Lower lobe of right lung (tissue), 2 donors: ENCODE measurements at regions not wholly inside any gene's neighbourhood (a gene's known extent, or its start where the extent isn't known, plus 50 kb on each side); places are given as distances from the start of the nearest gene placed in this dataset.
"Not testable (repeated sequence)": the region's sequence is repeated elsewhere in the genome, so short reads cannot be mapped to it uniquely, and the experiment has no call there.

Experiments
- ATAC-seq, 2 donors: fragments of 200-7000 bp; cut with Tn5 transposase; one replicate each; pipeline ENCODE4 v1.9.1; 2020 to 2022; ENCODE audit warnings: mild to moderate bottlenecking in 2 of 2, moderate library complexity in 2 of 2
- DNase-seq: peaks from one replicate; pipeline ENCODE4 v3.0.0-alpha.2; 2020
- H3K27ac ChIP-seq: fragments of 200-600 bp; one replicate; pipeline ENCODE4 v1.8.0; 2022
- H3K27me3 ChIP-seq: fragments of 200-600 bp; one replicate; pipeline ENCODE4 v1.8.0; 2022; ENCODE audit warnings: low read depth
- H3K36me3 ChIP-seq: fragments of 200-600 bp; one replicate; pipeline ENCODE4 v1.8.0; 2022; ENCODE audit warnings: mild to moderate bottlenecking
- H3K4me1 ChIP-seq: fragments of 200-600 bp; one replicate; pipeline ENCODE4 v1.8.0; 2022
- H3K4me3 ChIP-seq: fragments of 200-600 bp; one replicate; pipeline ENCODE4 v1.8.0; 2022; ENCODE audit warnings: mild to moderate bottlenecking
- H3K9me3 ChIP-seq: fragments of 200-600 bp; one replicate; pipeline ENCODE4 v1.8.0; 2022
- intact Hi-C: fragments of 100-400 bp; cut with DNase I; formaldehyde crosslinking; loops from one replicate; pipeline ENCODE4 v1.11.0; 2022
- TF ChIP-seq, protein P1 (sequence below): fragments of 200-600 bp; IDR thresholded peaks from one replicate; pipeline ENCODE4 v1.8.0; 2022; ENCODE audit warnings: antibody characterized with exemption, mild to moderate bottlenecking
- donor health status: DM: no; HTN: yes; CAD: no; lungs with severe emphysema.

DNA sequence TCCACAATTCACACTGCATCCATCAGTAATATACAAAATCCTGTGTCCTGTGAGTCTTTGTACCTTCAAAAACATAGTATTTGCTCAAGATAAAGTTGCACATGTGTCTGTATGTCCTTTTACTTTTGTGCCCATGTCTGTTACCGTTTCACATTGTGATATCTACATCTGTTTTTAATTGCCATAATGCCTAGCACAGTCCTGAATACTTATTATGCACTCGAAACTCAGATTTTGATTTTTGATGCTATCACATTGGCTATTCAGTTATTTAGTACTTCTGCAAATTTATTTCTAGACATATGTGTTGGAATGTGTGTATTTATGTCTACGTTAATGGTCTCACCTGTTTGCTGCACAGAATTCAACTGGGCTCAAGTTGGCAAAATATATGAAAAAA is 452.8 kb upstream of the ZEB2 start:
- intact Hi-C loops: no loop called here
- Histone ChIP-seq H3K27ac (no peak overlapping the region), H3K4me1 (no peaks in the 10 kb centered on the region), H3K27me3 (no peaks in the 10 kb centered on the region), H3K4me3 (no peak overlapping the region), H3K36me3 (no peaks in the 10 kb centered on the region), H3K9me3 (peaks cover 13% of the 10 kb centered on the region)
- ATAC-seq: no peak
- DNase-seq: no peak
- TF ChIP-seq, protein P1, sequence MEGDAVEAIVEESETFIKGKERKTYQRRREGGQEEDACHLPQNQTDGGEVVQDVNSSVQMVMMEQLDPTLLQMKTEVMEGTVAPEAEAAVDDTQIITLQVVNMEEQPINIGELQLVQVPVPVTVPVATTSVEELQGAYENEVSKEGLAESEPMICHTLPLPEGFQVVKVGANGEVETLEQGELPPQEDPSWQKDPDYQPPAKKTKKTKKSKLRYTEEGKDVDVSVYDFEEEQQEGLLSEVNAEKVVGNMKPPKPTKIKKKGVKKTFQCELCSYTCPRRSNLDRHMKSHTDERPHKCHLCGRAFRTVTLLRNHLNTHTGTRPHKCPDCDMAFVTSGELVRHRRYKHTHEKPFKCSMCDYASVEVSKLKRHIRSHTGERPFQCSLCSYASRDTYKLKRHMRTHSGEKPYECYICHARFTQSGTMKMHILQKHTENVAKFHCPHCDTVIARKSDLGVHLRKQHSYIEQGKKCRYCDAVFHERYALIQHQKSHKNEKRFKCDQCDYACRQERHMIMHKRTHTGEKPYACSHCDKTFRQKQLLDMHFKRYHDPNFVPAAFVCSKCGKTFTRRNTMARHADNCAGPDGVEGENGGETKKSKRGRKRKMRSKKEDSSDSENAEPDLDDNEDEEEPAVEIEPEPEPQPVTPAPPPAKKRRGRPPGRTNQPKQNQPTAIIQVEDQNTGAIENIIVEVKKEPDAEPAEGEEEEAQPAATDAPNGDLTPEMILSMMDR: no peak

DNA sequence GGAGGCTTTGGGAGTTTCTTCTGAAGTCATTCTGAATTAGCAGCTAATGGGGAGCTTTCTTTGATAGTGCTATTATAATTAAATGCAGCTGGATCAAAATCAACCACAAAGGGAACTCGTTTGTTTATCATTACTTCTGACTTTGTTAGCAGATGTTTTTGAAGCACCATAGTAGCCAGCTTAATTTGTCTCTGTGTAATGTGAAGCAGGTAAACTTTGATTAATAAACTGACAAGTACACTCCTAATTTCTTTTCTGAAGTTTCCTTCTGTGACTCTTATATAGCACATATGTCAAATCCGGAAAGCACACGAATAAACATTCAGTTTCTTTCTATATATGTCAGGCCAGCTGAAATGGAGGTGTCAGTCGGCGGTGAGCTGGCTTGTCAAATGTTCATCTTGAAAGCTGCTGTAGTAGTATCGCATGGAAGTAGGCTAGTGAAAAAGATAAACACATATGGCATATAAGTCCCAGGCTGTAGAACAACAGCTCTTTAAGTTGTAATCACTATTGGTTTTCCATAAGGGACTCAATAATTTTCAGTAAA is 451.9 kb upstream of the ZEB2 start:
- Histone ChIP-seq H3K27ac (no peak overlapping the region), H3K27me3 (no peaks in the 10 kb centered on the region), H3K36me3 (no peaks in the 10 kb centered on the region), H3K4me3 (no peak overlapping the region), H3K9me3 (peaks cover 13% of the 10 kb centered on the region), H3K4me1 (no peaks in the 10 kb centered on the region)
- DNase-seq (no peak), ATAC-seq (no peak)
- TF ChIP-seq, protein P1: no peak
- intact Hi-C loops: no loop called here

DNA sequence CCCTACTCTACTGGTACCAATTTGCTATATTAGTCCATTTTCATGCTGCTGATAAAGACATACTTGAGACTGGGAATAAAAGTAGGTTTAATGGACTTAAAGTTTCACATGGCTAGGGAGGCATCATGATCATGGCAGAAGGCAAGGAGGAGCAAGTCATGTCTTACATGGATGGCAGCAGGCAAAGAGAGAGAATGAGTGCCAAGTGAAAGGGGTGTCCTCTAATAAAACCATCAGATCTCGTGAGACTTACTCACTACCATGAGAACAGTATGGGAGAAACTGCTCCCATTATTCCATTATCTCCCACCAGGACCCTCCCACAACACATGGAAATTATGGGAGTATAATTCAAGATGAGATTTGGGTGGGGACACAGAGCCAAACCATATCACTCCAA is 450.5 kb upstream of the ZEB2 start:
- H3K4me1 ChIP-seq, intact Hi-C loops, H3K4me3 ChIP-seq, ATAC-seq, DNase-seq, H3K27me3 ChIP-seq, H3K36me3 ChIP-seq, H3K27ac ChIP-seq: not testable (repeated sequence)
- H3K9me3 ChIP-seq: peaks cover 18% of the 10 kb centered on the region

DNA sequence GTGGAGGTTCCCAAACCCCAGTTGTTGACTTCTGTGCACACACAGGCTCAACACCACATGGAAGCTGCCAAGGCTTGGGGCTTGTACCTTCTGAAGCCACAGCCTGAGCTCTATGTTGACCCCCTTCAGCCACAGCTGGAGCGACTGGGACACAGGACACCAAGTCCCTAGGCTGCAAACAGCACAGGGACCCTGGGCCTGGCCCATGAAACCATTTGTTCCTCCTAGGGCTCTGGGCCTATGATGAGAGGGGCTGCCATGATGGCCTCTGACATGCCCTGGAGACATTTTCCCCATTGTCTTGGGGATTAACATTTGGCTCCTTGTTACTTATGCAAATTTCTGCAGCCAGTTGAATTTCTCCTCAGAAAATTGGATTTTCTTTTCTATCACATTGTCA is 449.6 kb upstream of the ZEB2 start:
- ATAC-seq, H3K36me3 ChIP-seq, DNase-seq, H3K4me3 ChIP-seq, H3K27ac ChIP-seq, H3K27me3 ChIP-seq, intact Hi-C loops, H3K4me1 ChIP-seq: not testable (repeated sequence)
- peaks cover 18% of the 10 kb centered on the region for H3K9me3 ChIP-seq

DNA sequence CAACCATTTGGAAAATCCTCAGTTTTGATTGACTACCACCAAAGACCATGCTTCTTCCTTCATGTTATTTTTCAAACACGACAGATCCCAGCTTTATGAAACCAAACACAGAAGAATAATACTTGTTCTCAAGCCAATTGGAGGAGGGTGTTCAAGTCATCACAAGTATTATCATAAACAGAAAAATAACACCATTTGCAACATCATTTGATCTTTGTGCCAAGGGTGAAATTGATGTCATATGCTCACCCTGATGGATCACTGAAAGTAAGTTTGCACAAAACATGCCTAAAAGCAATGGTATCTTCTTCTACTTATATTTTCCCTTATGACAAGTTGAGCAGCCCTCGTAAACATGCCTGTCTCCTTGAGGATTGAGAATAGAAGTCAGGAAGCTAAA is 448.0 kb upstream of the ZEB2 start:
- H3K27ac ChIP-seq: no peak overlapping the region
- H3K27me3 ChIP-seq: no peaks in the 10 kb centered on the region
- peaks cover 18% of the 10 kb centered on the region for H3K9me3 ChIP-seq
- intact Hi-C loops: no loop called here
- TF ChIP-seq, protein P1: no peak
- H3K4me3 ChIP-seq: no peak overlapping the region
- no peaks in the 10 kb centered on the region for H3K4me1 ChIP-seq
- H3K36me3 ChIP-seq: no peaks in the 10 kb centered on the region
- no peak for DNase-seq
- no peak for ATAC-seq

DNA sequence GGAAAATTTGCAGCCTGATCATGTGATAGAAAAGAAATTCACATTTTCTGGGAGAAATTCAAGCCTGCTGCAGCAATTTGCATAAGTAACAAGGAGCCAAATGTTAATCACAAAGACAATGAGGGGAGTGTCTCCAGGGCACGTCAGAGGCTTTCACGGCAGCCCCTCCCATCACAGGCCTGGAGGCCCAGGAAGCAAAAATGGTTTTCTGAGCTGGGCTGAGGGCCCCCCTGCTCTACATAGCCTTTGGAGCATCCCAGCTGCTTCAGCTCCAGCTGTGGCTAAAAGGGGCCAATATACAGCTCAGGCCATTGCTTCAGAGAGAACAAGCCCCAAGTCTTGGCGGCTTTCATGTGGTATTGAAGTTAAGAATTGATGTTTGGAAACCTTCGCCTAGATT is 445.3 kb upstream of the ZEB2 start:
- TF ChIP-seq, protein P1: no peak
- H3K27ac ChIP-seq: no peak overlapping the region
- H3K9me3 ChIP-seq: peaks cover 14% of the 10 kb centered on the region
- ATAC-seq (no peak), DNase-seq (no peak)
- H3K27me3 ChIP-seq: no peaks in the 10 kb centered on the region
- no peaks in the 10 kb centered on the region for H3K4me1 ChIP-seq
- intact Hi-C loops: no loop called here
- H3K36me3 ChIP-seq: no peaks in the 10 kb centered on the region
- no peak overlapping the region for H3K4me3 ChIP-seq

DNA sequence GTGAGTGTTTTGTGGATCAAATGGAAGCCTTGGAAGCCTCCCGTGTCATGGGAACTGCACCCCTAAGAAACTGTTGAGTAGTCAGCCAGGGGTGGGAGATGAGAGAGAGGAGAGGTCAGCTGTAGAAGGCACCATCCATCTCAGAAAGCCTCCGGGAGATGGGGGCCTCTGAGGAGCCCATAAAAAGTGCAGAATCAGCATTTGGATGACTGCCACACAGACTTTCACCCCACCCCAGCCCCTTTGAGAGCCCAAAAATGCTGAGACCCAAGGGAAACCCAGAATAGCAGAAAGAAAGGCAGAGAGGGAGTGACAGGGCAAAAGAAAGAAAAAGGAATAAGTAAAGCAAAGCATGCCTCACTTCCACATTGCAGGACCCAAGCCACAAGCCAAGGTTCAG is 443.1 kb upstream of the ZEB2 start:
- H3K9me3 ChIP-seq: peaks cover 5% of the 10 kb centered on the region
- no peaks in the 10 kb centered on the region for H3K4me1 ChIP-seq
- intact Hi-C loops: no loop called here
- H3K27ac ChIP-seq: no peak overlapping the region
- H3K27me3 ChIP-seq: no peaks in the 10 kb centered on the region
- no peaks in the 10 kb centered on the region for H3K36me3 ChIP-seq
- H3K4me3 ChIP-seq: no peak overlapping the region
- no peak for ATAC-seq
- no peak for DNase-seq
- TF ChIP-seq, protein P1: no peak
